ENCODE measurements at regions not wholly inside any gene's neighbourhood (a gene's known extent, or its start where the extent isn't known, plus 50 kb on each side); places are given as distances from the start of the nearest gene placed in this dataset.

DNA sequence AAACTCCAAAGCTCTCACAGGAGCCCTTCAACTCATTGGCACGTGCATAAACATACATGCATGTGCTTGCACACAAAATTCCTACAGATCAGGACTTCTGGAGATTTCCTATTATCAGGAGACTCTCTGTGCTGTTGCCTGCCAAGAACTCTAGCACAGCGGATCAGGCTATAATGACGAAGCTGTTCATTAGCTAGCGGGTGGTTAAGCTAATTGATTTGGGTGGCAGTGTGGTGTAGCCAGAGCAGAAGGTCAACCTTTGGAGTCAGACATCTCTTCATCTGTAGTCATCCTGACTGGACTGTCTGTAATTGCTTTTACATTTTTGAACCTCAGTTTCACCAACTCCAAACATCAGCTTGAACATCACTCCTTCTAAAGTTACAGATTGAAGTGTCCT is 69.0 kb downstream of the KIF2B start:
- Histone ChIP-seq H3K4me3 (ENCODE audit: insufficient read depth, low read length, poor library complexity, severe bottlenecking) (no peak overlapping the region), H3K27ac (ENCODE audit: low read depth, low read length) (no peak overlapping the region), H3K9me2 (replicated peaks; ENCODE audit: insufficient read depth, low read length) (no peaks in the 10 kb centered on the region), H2AFZ (ENCODE audit: low read depth, low read length, severe bottlenecking) (no peak overlapping the region), H3K9ac (ENCODE audit: low read length) (no peak overlapping the region), H3K27me3 (ENCODE audit: low read length) (no peaks in the 10 kb centered on the region), H3K9me3 (ENCODE audit: insufficient read depth, low read length) (no peaks in the 10 kb centered on the region), H4K20me1 (ENCODE audit: low read depth, low read length) (no peaks in the 10 kb centered on the region), H3K36me3 (ENCODE audit: low read length) (no peaks in the 10 kb centered on the region), H3K79me2 (ENCODE audit: insufficient read depth, low read length) (no peaks in the 10 kb centered on the region), H3K4me2 (ENCODE audit: low read depth, low read length, poor library complexity, severe bottlenecking) (no peak overlapping the region), H3F3A (ENCODE audit: insufficient read depth) (no peaks in the 10 kb centered on the region)
- TF ChIP-seq, protein P1, sequence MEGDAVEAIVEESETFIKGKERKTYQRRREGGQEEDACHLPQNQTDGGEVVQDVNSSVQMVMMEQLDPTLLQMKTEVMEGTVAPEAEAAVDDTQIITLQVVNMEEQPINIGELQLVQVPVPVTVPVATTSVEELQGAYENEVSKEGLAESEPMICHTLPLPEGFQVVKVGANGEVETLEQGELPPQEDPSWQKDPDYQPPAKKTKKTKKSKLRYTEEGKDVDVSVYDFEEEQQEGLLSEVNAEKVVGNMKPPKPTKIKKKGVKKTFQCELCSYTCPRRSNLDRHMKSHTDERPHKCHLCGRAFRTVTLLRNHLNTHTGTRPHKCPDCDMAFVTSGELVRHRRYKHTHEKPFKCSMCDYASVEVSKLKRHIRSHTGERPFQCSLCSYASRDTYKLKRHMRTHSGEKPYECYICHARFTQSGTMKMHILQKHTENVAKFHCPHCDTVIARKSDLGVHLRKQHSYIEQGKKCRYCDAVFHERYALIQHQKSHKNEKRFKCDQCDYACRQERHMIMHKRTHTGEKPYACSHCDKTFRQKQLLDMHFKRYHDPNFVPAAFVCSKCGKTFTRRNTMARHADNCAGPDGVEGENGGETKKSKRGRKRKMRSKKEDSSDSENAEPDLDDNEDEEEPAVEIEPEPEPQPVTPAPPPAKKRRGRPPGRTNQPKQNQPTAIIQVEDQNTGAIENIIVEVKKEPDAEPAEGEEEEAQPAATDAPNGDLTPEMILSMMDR (IDR thresholded peaks at IDR 0.05; ENCODE audit: insufficient read depth, low read length, poor library complexity, severe bottlenecking), result no peak
- no peak for TF ChIP-seq EZH2phosphoT487 (conservative IDR thresholded peaks at IDR 0.05; ENCODE audit: low read length)

DNA sequence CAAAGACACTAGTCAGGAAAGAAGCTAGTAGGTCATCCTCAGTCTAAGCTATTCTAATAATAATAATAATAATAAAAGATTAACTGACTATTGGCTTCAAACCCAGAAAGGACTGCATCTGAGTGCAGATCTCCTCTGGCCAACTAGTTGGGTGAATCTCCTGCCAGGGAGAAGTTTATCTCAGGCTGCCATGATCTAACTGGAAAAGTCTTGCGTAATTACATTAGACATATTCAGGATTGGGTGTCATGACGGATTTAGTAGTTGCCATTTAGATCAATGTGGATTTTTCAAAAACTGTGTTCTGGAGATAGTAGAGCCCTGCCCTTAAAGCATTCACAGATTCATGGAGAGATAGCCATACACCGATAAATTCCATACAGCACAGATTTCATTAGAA is 69.5 kb downstream of the KIF2B start:
- Histone ChIP-seq H3K9me3 (ENCODE audit: insufficient read depth, low read length) (no peaks in the 10 kb centered on the region), H3K36me3 (ENCODE audit: low read length) (no peaks in the 10 kb centered on the region), H3K27me3 (ENCODE audit: low read length) (no peaks in the 10 kb centered on the region), H3K27ac (ENCODE audit: low read depth, low read length) (no peak overlapping the region), H3F3A (ENCODE audit: insufficient read depth) (no peaks in the 10 kb centered on the region), H2AFZ (ENCODE audit: low read depth, low read length, severe bottlenecking) (no peak overlapping the region), H4K20me1 (ENCODE audit: low read depth, low read length) (no peaks in the 10 kb centered on the region), H3K9ac (ENCODE audit: low read length) (no peak overlapping the region), H3K79me2 (ENCODE audit: insufficient read depth, low read length) (no peaks in the 10 kb centered on the region), H3K4me2 (ENCODE audit: low read depth, low read length, poor library complexity, severe bottlenecking) (no peak overlapping the region), H3K9me2 (replicated peaks; ENCODE audit: insufficient read depth, low read length) (no peaks in the 10 kb centered on the region), H3K4me3 (ENCODE audit: insufficient read depth, low read length, poor library complexity, severe bottlenecking) (no peak overlapping the region)
- TF ChIP-seq, protein P1 (IDR thresholded peaks at IDR 0.05; ENCODE audit: insufficient read depth, low read length, poor library complexity, severe bottlenecking), result no peak
- TF ChIP-seq EZH2phosphoT487 (conservative IDR thresholded peaks at IDR 0.05; ENCODE audit: low read length), result no peak

GRCh38 chr17:53894591-53894990 is 71.9 kb downstream of the KIF2B start:
- Histone ChIP-seq H3F3A (ENCODE audit: insufficient read depth) (no peaks in the 10 kb centered on the region), H2AFZ (ENCODE audit: low read depth, low read length, severe bottlenecking) (no peak overlapping the region), H3K9me2 (replicated peaks; ENCODE audit: insufficient read depth, low read length) (no peaks in the 10 kb centered on the region), H3K36me3 (ENCODE audit: low read length) (no peaks in the 10 kb centered on the region), H3K27ac (ENCODE audit: low read depth, low read length) (no peak overlapping the region), H3K4me3 (ENCODE audit: insufficient read depth, low read length, poor library complexity, severe bottlenecking) (no peak overlapping the region), H3K79me2 (ENCODE audit: insufficient read depth, low read length) (no peaks in the 10 kb centered on the region), H4K20me1 (ENCODE audit: low read depth, low read length) (no peaks in the 10 kb centered on the region), H3K9me3 (ENCODE audit: insufficient read depth, low read length) (no peaks in the 10 kb centered on the region), H3K27me3 (ENCODE audit: low read length) (no peaks in the 10 kb centered on the region), H3K4me2 (ENCODE audit: low read depth, low read length, poor library complexity, severe bottlenecking) (no peak overlapping the region), H3K9ac (ENCODE audit: low read length) (no peak overlapping the region)
- TF ChIP-seq EZH2phosphoT487 (conservative IDR thresholded peaks at IDR 0.05; ENCODE audit: low read length), result no peak
- TF ChIP-seq, protein P1 (IDR thresholded peaks at IDR 0.05; ENCODE audit: insufficient read depth, low read length, poor library complexity, severe bottlenecking), result no peak
